ENCODE measurements at regions not wholly inside any gene's neighbourhood (a gene's known extent, or its start where the extent isn't known, plus 50 kb on each side); places are given as distances from the start of the nearest gene placed in this dataset.

- DNase-seq: no peak
- dilution Hi-C loops (cut with HindIII; ENCODE audit: low sequenced_read_pairs, unreplicated experiment) (no loop called here), intact Hi-C loops (cut with micrococcal nuclease) (no loop called here), in situ Hi-C loops (cut with MboI; ENCODE audit: low sequenced_read_pairs) (no loop called here)
- no peak overlapping the region; the same call in 1 of the 2 replicates for H3K23ac ChIP-seq (ENCODE audit: low read depth, low read length)
- H2AK5ac ChIP-seq (ENCODE audit: low read depth, low read length): no peak overlapping the region
- H3K27ac ChIP-seq (ENCODE audit: insufficient read depth, low read length): 0 out of 2 replicates have a peak overlapping the region, but pooled peaks have one; percentile 6
- peak overlapping the region; percentile 5; the same call in 1 of the 2 replicates for H3K18ac ChIP-seq (ENCODE audit: low read depth, low read length)
- no peak overlapping the region for H3K4me3 ChIP-seq (ENCODE audit: insufficient read depth, low read depth, low read length)
- ChIA-PET POLR2A (ENCODE audit: unreplicated experiment) (no interaction called here), CTCF (interaction anchor here (1.1 kb wide), 1 partner anchor 205 kb away, joined by 3 read pairs; no protein-coding TSS in a partner anchor)
- no peak overlapping the region for H4K91ac ChIP-seq (ENCODE audit: insufficient read depth, low read depth, low read length)
- no peaks in the 10 kb centered on the region for H3K36me3 ChIP-seq (ENCODE audit: control insufficient read depth, insufficient read depth, low read length)
- H3K9me3 ChIP-seq (ENCODE audit: control insufficient read depth, insufficient read depth, low read length): no peaks in the 10 kb centered on the region
- H3K4me2 ChIP-seq (ENCODE audit: low read depth, low read length): peak overlapping the region; percentile 88
- H3K56ac ChIP-seq (ENCODE audit: extremely low read depth, insufficient read depth, low read length): no peak overlapping the region
- no peak overlapping the region for H2AK9ac ChIP-seq (replicated peaks; ENCODE audit: low read depth, low read length, poor library complexity)
- TF ChIP-seq, protein P1, sequence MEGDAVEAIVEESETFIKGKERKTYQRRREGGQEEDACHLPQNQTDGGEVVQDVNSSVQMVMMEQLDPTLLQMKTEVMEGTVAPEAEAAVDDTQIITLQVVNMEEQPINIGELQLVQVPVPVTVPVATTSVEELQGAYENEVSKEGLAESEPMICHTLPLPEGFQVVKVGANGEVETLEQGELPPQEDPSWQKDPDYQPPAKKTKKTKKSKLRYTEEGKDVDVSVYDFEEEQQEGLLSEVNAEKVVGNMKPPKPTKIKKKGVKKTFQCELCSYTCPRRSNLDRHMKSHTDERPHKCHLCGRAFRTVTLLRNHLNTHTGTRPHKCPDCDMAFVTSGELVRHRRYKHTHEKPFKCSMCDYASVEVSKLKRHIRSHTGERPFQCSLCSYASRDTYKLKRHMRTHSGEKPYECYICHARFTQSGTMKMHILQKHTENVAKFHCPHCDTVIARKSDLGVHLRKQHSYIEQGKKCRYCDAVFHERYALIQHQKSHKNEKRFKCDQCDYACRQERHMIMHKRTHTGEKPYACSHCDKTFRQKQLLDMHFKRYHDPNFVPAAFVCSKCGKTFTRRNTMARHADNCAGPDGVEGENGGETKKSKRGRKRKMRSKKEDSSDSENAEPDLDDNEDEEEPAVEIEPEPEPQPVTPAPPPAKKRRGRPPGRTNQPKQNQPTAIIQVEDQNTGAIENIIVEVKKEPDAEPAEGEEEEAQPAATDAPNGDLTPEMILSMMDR (conservative IDR thresholded peaks at IDR 0.05; ENCODE audit: low read depth, low read length): no peak
- TF ChIP-seq MXI1 (IDR thresholded peaks at IDR 0.05; ENCODE audit: borderline replicate concordance, low read depth, low read length): no peak
- no peak for TF ChIP-seq BHLHE40 (IDR thresholded peaks at IDR 0.05; ENCODE audit: low read depth, low read length)
- no peak for TF ChIP-seq CHD1 (IDR thresholded peaks at IDR 0.05; ENCODE audit: low read depth, low read length)
- no peak for TF ChIP-seq POLR2A (IDR thresholded peaks at IDR 0.05; ENCODE audit: low read depth, low read length)
- no peak overlapping the region; the same call in 1 of the 2 replicates for H3K4ac ChIP-seq (ENCODE audit: low read depth, low read length)
- no peaks in the 10 kb centered on the region for H4K20me1 ChIP-seq (ENCODE audit: insufficient read depth, low read length)
- no peak overlapping the region for H2BK5ac ChIP-seq (ENCODE audit: low read depth, low read length, poor library complexity, severe bottlenecking)
- H3K79me1 ChIP-seq (ENCODE audit: low read depth in 1 of 2, low read length in 2 of 2): no peaks in the 10 kb centered on the region; a peak in 1 of 4 replicates
- H2AFZ ChIP-seq (replicated peaks; ENCODE audit: low read length, poor library complexity): no peak overlapping the region
- peaks cover 3% of the 10 kb centered on the region for H3K4me1 ChIP-seq (ENCODE audit: control insufficient read depth, insufficient read depth, low read length)
- peak overlapping the region; percentile 28 for H2BK120ac ChIP-seq (ENCODE audit: low read depth, low read length)
- BruUV-seq (replicated peaks): no TSS peak
- no peak overlapping the region for H2BK15ac ChIP-seq (ENCODE audit: low read depth, low read length)
- H4K8ac ChIP-seq (ENCODE audit: low read depth in 2 of 2, low read length in 2 of 2): peak overlapping the region; percentile 15 to 77; a peak in 2 of 4 replicates
- H4K5ac ChIP-seq (ENCODE audit: low read depth, low read length): peak overlapping the region; percentile 22; the same call in 1 of the 2 replicates
- H3K14ac ChIP-seq (replicated peaks; ENCODE audit: low read depth, low read length): peak overlapping the region; percentile 42; the same call in 1 of the 2 replicates
- 20% methylated on average over 1 of the region's 2 CpGs; no CpG with 5 or more reads in 1 of the 2 experiments for WGBS, 2 experiments (ENCODE audit: extremely low coverage in 2 of 2, insufficient read length in 1 of 2)
- H3K9me1 ChIP-seq (ENCODE audit: insufficient read depth, low read length): no peaks in the 10 kb centered on the region
- H3K27me3 ChIP-seq (ENCODE audit: control insufficient read depth, insufficient read depth, low read length): no peaks in the 10 kb centered on the region
- ATAC-seq (ENCODE audit: low read depth): no peak
- H2BK20ac ChIP-seq (ENCODE audit: low read depth, low read length): no peak overlapping the region
- peak overlapping the region; percentile 46; the same call in 1 of the 2 replicates for H3K9ac ChIP-seq (ENCODE audit: low read depth, low read length)
These were observed 86.8 kb upstream of the CCDC71L start for GRCh38 chr7:106747804-106748203.
